HG03558 (cell line): ENCODE measurements at regions not wholly inside any gene's neighbourhood (a gene's known extent, or its start where the extent isn't known, plus 50 kb on each side); places are given as distances from the start of the nearest gene placed in this dataset.

Source experiments
- ATAC-seq: cut with Tn5 transposase; IDR thresholded peaks from one replicate; pipeline ENCODE4 v1.9.1; 2021; ENCODE audit warnings: moderate number of reproducible peaks; ENCODE audit not compliant: unreplicated experiment; ENCODE audit errors: extremely low read depth

- no peak for ATAC-seq
Observed at GRCh38 chr14:62001963-62002362, 239.7 kb downstream of the SNAPC1 start.

- no peak for ATAC-seq
Observed at GRCh38 chr14:62002642-62003041, 240.4 kb downstream of the SNAPC1 start.

- ATAC-seq = no peak
Observed at GRCh38 chr14:62003701-62004100, 241.5 kb downstream of the SNAPC1 start.

- no peak for ATAC-seq
Observed at GRCh38 chr14:62006116-62006731, 244.0 kb downstream of the SNAPC1 start.

GRCh38 chr14:62015243-62015642 lies 253.0 kb downstream of the SNAPC1 start:
- ATAC-seq = no peak

GRCh38 chr14:62015945-62016344 lies 253.7 kb downstream of the SNAPC1 start:
- no peak for ATAC-seq

GRCh38 chr14:62017651-62018230 lies 255.5 kb downstream of the SNAPC1 start:
- ATAC-seq = no peak

- ATAC-seq = no peak
Observed at GRCh38 chr14:62018606-62019005, 256.4 kb downstream of the SNAPC1 start.

GRCh38 chr14:62027958-62028357 lies 265.7 kb downstream of the SNAPC1 start:
- ATAC-seq = no peak

GRCh38 chr14:62029569-62029924 lies 267.3 kb downstream of the SNAPC1 start:
- ATAC-seq = no peak

- ATAC-seq = no peak
Observed at GRCh38 chr14:62030387-62030786, 268.2 kb downstream of the SNAPC1 start.

- ATAC-seq = no peak
Observed at GRCh38 chr14:62031504-62031903, 269.3 kb downstream of the SNAPC1 start.

GRCh38 chr14:62053188-62053587 lies 291.0 kb downstream of the SNAPC1 start:
- ATAC-seq = no peak

- no peak for ATAC-seq
Observed at GRCh38 chr14:62056789-62057188, 294.6 kb downstream of the SNAPC1 start.

GRCh38 chr14:62062645-62063044 lies 300.4 kb downstream of the SNAPC1 start:
- no peak for ATAC-seq

GRCh38 chr14:62064751-62065323 lies 302.6 kb downstream of the SNAPC1 start:
- ATAC-seq = no peak

- ATAC-seq = no peak
Observed at GRCh38 chr14:62066304-62066703, 304.1 kb downstream of the SNAPC1 start.

GRCh38 chr14:62071039-62071438 lies 308.8 kb downstream of the SNAPC1 start:
- no peak for ATAC-seq

GRCh38 chr14:62076368-62076767 lies 314.1 kb downstream of the SNAPC1 start:
- ATAC-seq = no peak

GRCh38 chr14:62076825-62077605 lies 314.8 kb downstream of the SNAPC1 start:
- ATAC-seq = no peak

GRCh38 chr14:62077676-62078261 lies 315.5 kb downstream of the SNAPC1 start:
- no peak for ATAC-seq
